LNCAP (cell line): ENCODE measurements at regions not wholly inside any gene's neighbourhood (a gene's known extent, or its start where the extent isn't known, plus 50 kb on each side); places are given as distances from the start of the nearest gene placed in this dataset.

ENCODE experiments used
- TF ChIP-seq, protein P1 (sequence below): fragments of 450-650 bp; IDR thresholded peaks from 2 replicates; pipeline ENCODE4 v1.5.1; 2017; ENCODE audit warnings: mild to moderate bottlenecking

DNA sequence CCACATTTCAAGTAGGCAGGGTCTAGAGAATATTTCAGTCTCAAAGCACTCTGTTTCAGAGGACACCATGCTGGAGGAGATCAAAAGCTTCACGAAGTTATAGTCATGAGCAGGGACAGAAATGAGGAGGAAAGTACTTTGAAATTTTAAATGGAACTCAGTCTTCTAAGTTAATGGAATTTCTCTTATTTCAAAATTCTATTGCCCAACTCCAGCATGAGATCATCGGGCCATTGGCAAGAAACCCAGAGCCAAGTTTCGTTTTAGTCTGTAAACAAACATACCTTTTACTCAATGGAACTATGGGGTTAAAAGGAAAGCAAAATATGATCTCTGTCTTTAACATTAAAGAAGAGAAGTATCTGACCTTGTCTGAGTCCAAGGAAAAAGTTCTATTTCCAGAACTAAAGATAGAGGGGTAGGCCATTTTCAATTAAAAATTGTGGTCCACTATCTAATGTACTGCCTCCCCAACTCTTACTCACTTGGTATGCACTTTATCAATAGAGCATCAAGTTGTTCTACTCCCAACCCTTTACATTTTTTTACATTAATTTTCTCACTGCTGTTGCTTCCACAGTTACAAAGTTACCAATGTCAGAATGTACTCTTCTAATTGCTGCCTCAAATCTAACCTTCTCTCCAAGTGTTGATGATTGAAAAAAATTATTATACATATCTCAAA is 235.3 kb upstream of the NRSN1 start:
- TF ChIP-seq, protein P1, sequence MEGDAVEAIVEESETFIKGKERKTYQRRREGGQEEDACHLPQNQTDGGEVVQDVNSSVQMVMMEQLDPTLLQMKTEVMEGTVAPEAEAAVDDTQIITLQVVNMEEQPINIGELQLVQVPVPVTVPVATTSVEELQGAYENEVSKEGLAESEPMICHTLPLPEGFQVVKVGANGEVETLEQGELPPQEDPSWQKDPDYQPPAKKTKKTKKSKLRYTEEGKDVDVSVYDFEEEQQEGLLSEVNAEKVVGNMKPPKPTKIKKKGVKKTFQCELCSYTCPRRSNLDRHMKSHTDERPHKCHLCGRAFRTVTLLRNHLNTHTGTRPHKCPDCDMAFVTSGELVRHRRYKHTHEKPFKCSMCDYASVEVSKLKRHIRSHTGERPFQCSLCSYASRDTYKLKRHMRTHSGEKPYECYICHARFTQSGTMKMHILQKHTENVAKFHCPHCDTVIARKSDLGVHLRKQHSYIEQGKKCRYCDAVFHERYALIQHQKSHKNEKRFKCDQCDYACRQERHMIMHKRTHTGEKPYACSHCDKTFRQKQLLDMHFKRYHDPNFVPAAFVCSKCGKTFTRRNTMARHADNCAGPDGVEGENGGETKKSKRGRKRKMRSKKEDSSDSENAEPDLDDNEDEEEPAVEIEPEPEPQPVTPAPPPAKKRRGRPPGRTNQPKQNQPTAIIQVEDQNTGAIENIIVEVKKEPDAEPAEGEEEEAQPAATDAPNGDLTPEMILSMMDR = no peak

- TF ChIP-seq, protein P1 = no peak
These were observed 220.7 kb upstream of the NRSN1 start for GRCh38 chr6:23905133-23905815.

DNA sequence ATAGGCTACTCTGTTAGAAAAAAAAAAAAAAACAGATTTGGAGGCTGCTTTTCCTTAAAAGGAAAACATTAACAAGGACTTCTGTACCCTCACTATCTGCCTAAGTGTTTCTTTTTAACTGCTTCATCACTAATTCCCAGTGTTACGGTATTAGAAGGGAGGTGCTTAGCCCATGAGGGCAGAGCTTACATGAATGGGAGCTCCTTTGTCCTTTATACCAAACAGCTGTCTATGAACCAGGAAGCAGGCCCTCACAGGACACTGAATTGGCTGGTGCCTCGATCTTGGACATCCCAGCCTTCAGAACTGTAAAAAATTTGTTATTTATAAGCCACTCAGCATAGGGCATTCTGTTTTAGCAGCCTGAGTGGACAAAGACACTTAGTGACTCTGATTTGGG is 215.6 kb upstream of the NRSN1 start:
- TF ChIP-seq, protein P1 = no peak

- TF ChIP-seq, protein P1 = no peak
These were observed 198.1 kb upstream of the NRSN1 start for GRCh38 chr6:23927935-23928334.

DNA sequence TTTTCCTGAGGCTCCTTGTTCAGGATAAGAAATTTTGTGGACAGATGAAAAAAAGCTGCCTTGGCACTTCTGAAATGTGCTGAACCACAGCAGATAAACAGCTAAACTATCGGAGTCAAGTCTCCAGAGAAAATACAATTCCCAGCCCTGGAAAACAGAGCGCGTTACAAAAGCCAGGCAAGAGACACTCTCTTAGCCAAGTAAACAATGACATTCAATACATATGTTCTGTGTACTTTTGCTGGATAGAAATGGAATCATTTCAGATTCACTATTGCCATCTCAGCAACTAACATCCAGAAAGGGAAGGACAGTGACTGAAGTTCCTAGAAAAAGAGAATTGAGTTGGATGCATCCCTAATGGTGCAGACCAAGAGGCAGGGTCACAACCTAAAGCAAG is 196.8 kb upstream of the NRSN1 start:
- TF ChIP-seq, protein P1 = no peak

DNA sequence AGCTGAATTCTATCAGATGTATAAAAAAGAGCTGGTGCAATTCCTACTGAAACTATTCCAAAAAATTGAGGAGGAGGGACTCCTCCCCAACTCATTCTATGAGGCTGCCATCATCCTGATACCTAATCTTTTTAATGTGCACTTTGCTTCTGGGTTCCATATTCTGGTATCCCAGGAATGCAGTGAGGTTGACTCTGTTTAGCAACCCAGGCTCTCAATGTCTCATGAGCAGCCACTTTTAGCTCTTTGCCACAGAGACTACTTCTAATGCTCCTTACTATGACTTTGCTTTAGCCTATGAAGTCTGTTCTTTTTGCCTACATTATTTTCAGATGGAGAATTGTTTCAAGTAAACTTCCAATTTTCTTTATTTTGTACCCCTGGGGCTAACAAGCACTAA is 185.5 kb upstream of the NRSN1 start:
- TF ChIP-seq, protein P1 = no peak

GRCh38 chr6:23951691-23952090 is 174.3 kb upstream of the NRSN1 start:
- TF ChIP-seq, protein P1 = no peak
